ENCODE measurements at regions not wholly inside any gene's neighbourhood (a gene's known extent, or its start where the extent isn't known, plus 50 kb on each side); places are given as distances from the start of the nearest gene placed in this dataset.

DNA sequence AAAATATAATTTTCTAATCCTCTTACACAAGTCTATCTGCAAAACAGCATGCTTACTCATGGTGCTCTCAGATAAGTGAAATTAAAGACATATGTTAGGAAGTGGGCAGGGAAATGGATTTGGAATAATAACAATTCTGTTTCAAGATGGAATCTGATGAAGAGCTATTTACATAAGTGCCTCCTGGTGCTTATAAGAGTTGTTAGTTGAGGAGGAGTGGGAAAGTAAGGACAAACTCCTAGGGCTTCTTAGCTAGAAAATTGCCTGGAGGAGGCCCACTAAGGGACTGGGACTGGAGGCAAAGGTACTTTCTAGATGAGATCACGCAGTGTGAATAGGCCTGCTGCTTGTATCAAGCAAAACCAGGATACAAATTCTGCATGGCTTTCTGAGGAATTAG, 939.8 kb downstream of the GLUD2 start:
- DNase-seq = no peak
- Histone ChIP-seq H3K27me3 (ENCODE audit: insufficient read depth, low read length, poor library complexity) (no peaks in the 10 kb centered on the region), H3K27ac (ENCODE audit: low read length) (no peak overlapping the region), H3K79me2 (ENCODE audit: insufficient read depth, low read length) (no peaks in the 10 kb centered on the region), H3K4me2 (ENCODE audit: insufficient read depth, low read length) (no peak overlapping the region), H2AFZ (ENCODE audit: low read depth, low read length) (no peak overlapping the region), H3K36me3 (ENCODE audit: insufficient read depth, low read length) (no peaks in the 10 kb centered on the region), H4K20me1 (ENCODE audit: insufficient read depth, low read length) (no peaks in the 10 kb centered on the region), H3K9ac (ENCODE audit: low read depth, low read length) (no peak overlapping the region), H3K4me3 (ENCODE audit: low read depth in 1 of 2, low read length in 2 of 2) (no peak overlapping the region), H3K4me1 (ENCODE audit: insufficient read depth, low read length) (no peaks in the 10 kb centered on the region), H3K9me3 (ENCODE audit: insufficient read depth, low read length, severe bottlenecking) (no peaks in the 10 kb centered on the region)
- ATAC-seq (ENCODE audit: insufficient read depth, low read depth) = no peak
- TF ChIP-seq CTCF (IDR thresholded peaks at IDR 0.05; ENCODE audit: borderline replicate concordance, extremely low read depth, low read length, poor library complexity, severe bottlenecking) = no peak
- no peak for TF ChIP-seq EZH2 (IDR thresholded peaks at IDR 0.05; ENCODE audit: borderline replicate concordance, low read depth, low read length, severe bottlenecking)

DNA sequence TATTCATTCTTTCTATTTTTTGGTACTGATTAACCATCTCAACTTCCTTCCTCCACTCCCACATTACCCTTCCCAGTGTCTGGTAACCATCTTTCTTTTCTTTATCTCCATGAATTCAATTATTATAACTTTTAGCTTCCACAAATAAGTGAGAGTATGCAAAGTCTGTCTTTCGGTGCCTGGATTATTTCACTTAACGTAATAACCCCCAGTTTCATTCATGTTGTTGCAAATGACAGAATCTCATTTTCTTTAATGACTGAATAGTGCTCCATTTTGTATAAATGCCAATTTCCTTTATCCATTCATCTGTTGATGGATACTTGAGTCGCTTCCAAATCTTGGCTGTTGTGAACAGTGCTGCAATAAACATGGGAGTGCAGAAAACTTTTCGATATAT, 940.4 kb downstream of the GLUD2 start:
- no peak overlapping the region for H2AFZ ChIP-seq (ENCODE audit: low read depth, low read length)
- no peak for TF ChIP-seq EZH2 (IDR thresholded peaks at IDR 0.05; ENCODE audit: borderline replicate concordance, low read depth, low read length, severe bottlenecking)
- TF ChIP-seq CTCF (IDR thresholded peaks at IDR 0.05; ENCODE audit: borderline replicate concordance, extremely low read depth, low read length, poor library complexity, severe bottlenecking) = no peak
- H3K36me3 ChIP-seq (ENCODE audit: insufficient read depth, low read length) = no peaks in the 10 kb centered on the region
- no peak overlapping the region for H3K4me2 ChIP-seq (ENCODE audit: insufficient read depth, low read length)
- no peak overlapping the region for H3K4me3 ChIP-seq (ENCODE audit: low read depth in 1 of 2, low read length in 2 of 2)
- no peak overlapping the region for H3K27ac ChIP-seq (ENCODE audit: low read length)
- H3K9ac ChIP-seq (ENCODE audit: low read depth, low read length) = no peak overlapping the region
- no peaks in the 10 kb centered on the region for H3K9me3 ChIP-seq (ENCODE audit: insufficient read depth, low read length, severe bottlenecking)
- no peak for ATAC-seq (ENCODE audit: insufficient read depth, low read depth)
- H3K4me1 ChIP-seq (ENCODE audit: insufficient read depth, low read length) = no peaks in the 10 kb centered on the region
- no peak for DNase-seq
- H3K79me2 ChIP-seq (ENCODE audit: insufficient read depth, low read length) = no peaks in the 10 kb centered on the region
- H3K27me3 ChIP-seq (ENCODE audit: insufficient read depth, low read length, poor library complexity) = no peaks in the 10 kb centered on the region
- no peaks in the 10 kb centered on the region for H4K20me1 ChIP-seq (ENCODE audit: insufficient read depth, low read length)

GRCh38 chrX:122004127-122004526, 956.7 kb downstream of the GLUD2 start:
- H3K9ac ChIP-seq (ENCODE audit: low read depth, low read length) = no peak overlapping the region
- no peak overlapping the region for H3K4me2 ChIP-seq (ENCODE audit: insufficient read depth, low read length)
- no peaks in the 10 kb centered on the region for H3K36me3 ChIP-seq (ENCODE audit: insufficient read depth, low read length)
- TF ChIP-seq CTCF (IDR thresholded peaks at IDR 0.05; ENCODE audit: borderline replicate concordance, extremely low read depth, low read length, poor library complexity, severe bottlenecking) = no peak
- TF ChIP-seq EZH2 (IDR thresholded peaks at IDR 0.05; ENCODE audit: borderline replicate concordance, low read depth, low read length, severe bottlenecking) = no peak
- H3K27me3 ChIP-seq (ENCODE audit: insufficient read depth, low read length, poor library complexity) = no peaks in the 10 kb centered on the region
- no peaks in the 10 kb centered on the region for H3K4me1 ChIP-seq (ENCODE audit: insufficient read depth, low read length)
- H2AFZ ChIP-seq (ENCODE audit: low read depth, low read length) = no peak overlapping the region
- no peaks in the 10 kb centered on the region for H4K20me1 ChIP-seq (ENCODE audit: insufficient read depth, low read length)
- DNase-seq (no peak), ATAC-seq (ENCODE audit: insufficient read depth, low read depth) (no peak)
- no peak overlapping the region for H3K27ac ChIP-seq (ENCODE audit: low read length)
- no peak overlapping the region for H3K4me3 ChIP-seq (ENCODE audit: low read depth in 1 of 2, low read length in 2 of 2)
- no peaks in the 10 kb centered on the region for H3K79me2 ChIP-seq (ENCODE audit: insufficient read depth, low read length)
- no peaks in the 10 kb centered on the region for H3K9me3 ChIP-seq (ENCODE audit: insufficient read depth, low read length, severe bottlenecking)

- Histone ChIP-seq H3K4me3 (ENCODE audit: low read depth in 1 of 2, low read length in 2 of 2) (no peak overlapping the region), H3K9me3 (ENCODE audit: insufficient read depth, low read length, severe bottlenecking) (no peaks in the 10 kb centered on the region), H3K79me2 (ENCODE audit: insufficient read depth, low read length) (no peaks in the 10 kb centered on the region), H3K27ac (ENCODE audit: low read length) (no peak overlapping the region), H4K20me1 (ENCODE audit: insufficient read depth, low read length) (no peaks in the 10 kb centered on the region), H3K9ac (ENCODE audit: low read depth, low read length) (no peak overlapping the region), H2AFZ (ENCODE audit: low read depth, low read length) (no peak overlapping the region), H3K27me3 (ENCODE audit: insufficient read depth, low read length, poor library complexity) (no peaks in the 10 kb centered on the region), H3K4me2 (ENCODE audit: insufficient read depth, low read length) (no peak overlapping the region), H3K4me1 (ENCODE audit: insufficient read depth, low read length) (no peaks in the 10 kb centered on the region), H3K36me3 (ENCODE audit: insufficient read depth, low read length) (no peaks in the 10 kb centered on the region)
- ATAC-seq (ENCODE audit: insufficient read depth, low read depth) (no peak), DNase-seq (no peak)
- TF ChIP-seq EZH2 (IDR thresholded peaks at IDR 0.05; ENCODE audit: borderline replicate concordance, low read depth, low read length, severe bottlenecking) (no peak), CTCF (IDR thresholded peaks at IDR 0.05; ENCODE audit: borderline replicate concordance, extremely low read depth, low read length, poor library complexity, severe bottlenecking) (no peak)
Observed at GRCh38 chrX:122026665-122027064, 979.3 kb downstream of the GLUD2 start.

Measured in DND-41 (cell line).